ENCODE measurements at regions not wholly inside any gene's neighbourhood (a gene's known extent, or its start where the extent isn't known, plus 50 kb on each side); places are given as distances from the start of the nearest gene placed in this dataset.

DNA sequence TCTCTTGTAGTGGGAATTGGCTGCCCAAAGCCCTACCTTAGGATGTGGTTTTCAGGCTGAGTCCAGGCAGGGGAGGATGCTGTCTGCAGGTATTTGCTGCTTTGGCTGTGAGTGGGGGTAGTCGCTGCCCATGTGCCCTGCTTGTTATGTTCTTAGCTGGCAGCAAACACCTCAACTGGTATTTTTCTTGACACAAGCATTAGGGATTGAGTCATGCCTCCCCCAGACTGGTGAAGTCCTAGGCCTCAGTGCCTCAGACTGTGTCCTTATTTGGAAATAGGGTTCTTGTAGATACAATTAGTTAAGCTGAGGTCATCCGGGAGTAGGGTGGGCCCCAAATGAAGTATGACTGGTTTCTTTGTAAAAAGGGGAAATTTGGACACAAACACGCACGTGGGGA lies 808.3 kb upstream of the EEF2KMT start:
- WGBS, 2 donors, result 76 to 86% methylated on average over 4 of the region's 4 CpGs
- ATAC-seq (ENCODE audit: insufficient read depth, low FRiP score), result no peak
- TF ChIP-seq, protein P1, sequence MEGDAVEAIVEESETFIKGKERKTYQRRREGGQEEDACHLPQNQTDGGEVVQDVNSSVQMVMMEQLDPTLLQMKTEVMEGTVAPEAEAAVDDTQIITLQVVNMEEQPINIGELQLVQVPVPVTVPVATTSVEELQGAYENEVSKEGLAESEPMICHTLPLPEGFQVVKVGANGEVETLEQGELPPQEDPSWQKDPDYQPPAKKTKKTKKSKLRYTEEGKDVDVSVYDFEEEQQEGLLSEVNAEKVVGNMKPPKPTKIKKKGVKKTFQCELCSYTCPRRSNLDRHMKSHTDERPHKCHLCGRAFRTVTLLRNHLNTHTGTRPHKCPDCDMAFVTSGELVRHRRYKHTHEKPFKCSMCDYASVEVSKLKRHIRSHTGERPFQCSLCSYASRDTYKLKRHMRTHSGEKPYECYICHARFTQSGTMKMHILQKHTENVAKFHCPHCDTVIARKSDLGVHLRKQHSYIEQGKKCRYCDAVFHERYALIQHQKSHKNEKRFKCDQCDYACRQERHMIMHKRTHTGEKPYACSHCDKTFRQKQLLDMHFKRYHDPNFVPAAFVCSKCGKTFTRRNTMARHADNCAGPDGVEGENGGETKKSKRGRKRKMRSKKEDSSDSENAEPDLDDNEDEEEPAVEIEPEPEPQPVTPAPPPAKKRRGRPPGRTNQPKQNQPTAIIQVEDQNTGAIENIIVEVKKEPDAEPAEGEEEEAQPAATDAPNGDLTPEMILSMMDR (IDR thresholded peaks at IDR 0.05; ENCODE audit: control extremely low read depth, extremely low read depth), result no peak

DNA sequence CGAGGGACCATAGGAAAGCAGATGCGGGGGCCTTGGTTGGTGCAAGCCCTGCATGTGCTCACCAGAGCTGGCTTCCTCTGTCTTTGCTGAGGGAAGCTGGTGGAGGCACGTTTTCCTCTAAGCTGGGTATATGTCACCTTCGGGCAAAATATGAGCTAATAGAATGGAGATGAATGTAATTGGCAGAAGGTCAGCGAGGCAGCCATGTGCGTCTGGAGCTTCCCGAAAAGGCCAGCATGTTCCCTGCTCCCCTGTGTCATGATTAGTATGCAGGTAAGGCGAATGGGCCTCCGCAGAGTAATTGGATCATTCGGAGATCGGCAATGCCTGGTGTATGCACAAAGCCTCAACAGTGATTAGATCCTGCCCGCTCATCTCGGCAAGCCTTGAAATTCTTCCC lies 806.2 kb upstream of the EEF2KMT start:
- Histone ChIP-seq H3K9me3 (ENCODE audit: control insufficient read depth in 4 of 4, insufficient read depth in 3 of 4, low read length in 3 of 4) (peaks cover 0 to 5% (median 1%) of the 10 kb centered on the region in 4 donors), H3K4me1 (ENCODE audit: control insufficient read depth in 5 of 5, insufficient read depth in 5 of 5, low read length in 5 of 5) (no peaks in the 10 kb centered on the region), H3K27ac (ENCODE audit: low read depth in 1 of 2, low read length in 1 of 2) (no peak overlapping the region), H3K9ac (ENCODE audit: insufficient read depth in 1 of 2, low read length in 2 of 2) (no peak overlapping the region), H3K4me3 (no peak overlapping the region), H3K27me3 (ENCODE audit: control insufficient read depth in 3 of 3, insufficient read depth in 3 of 3, low read length in 2 of 3) (no peaks in the 10 kb centered on the region), H3K36me3 (ENCODE audit: control insufficient read depth in 4 of 4, insufficient read depth in 4 of 4, low read length in 4 of 4) (no peaks in the 10 kb centered on the region)
- TF ChIP-seq, protein P1 (IDR thresholded peaks at IDR 0.05; ENCODE audit: control extremely low read depth, extremely low read depth), result no peak
- 84 to 85% methylated on average over 13 of the region's 13 CpGs for WGBS, 2 donors
- DNase-seq (no peak), ATAC-seq (ENCODE audit: insufficient read depth, low FRiP score) (no peak)

More for the DNA sequence above, 808.3 kb upstream of the EEF2KMT start:
- Histone ChIP-seq H3K9me3 (ENCODE audit: control insufficient read depth in 4 of 4, insufficient read depth in 3 of 4, low read length in 3 of 4) (peaks cover 0 to 3% (median 0%) of the 10 kb centered on the region in 4 donors), H3K27ac (ENCODE audit: low read depth in 1 of 2, low read length in 1 of 2) (no peak overlapping the region), H3K4me1 (ENCODE audit: control insufficient read depth in 5 of 5, insufficient read depth in 5 of 5, low read length in 5 of 5) (no peaks in the 10 kb centered on the region), H3K36me3 (ENCODE audit: control insufficient read depth in 4 of 4, insufficient read depth in 4 of 4, low read length in 4 of 4) (no peaks in the 10 kb centered on the region), H3K9ac (ENCODE audit: insufficient read depth in 1 of 2, low read length in 2 of 2) (no peak overlapping the region), H3K27me3 (ENCODE audit: control insufficient read depth in 3 of 3, insufficient read depth in 3 of 3, low read length in 2 of 3) (no peaks in the 10 kb centered on the region), H3K4me3 (no peak overlapping the region)
- no peak for DNase-seq

DNA sequence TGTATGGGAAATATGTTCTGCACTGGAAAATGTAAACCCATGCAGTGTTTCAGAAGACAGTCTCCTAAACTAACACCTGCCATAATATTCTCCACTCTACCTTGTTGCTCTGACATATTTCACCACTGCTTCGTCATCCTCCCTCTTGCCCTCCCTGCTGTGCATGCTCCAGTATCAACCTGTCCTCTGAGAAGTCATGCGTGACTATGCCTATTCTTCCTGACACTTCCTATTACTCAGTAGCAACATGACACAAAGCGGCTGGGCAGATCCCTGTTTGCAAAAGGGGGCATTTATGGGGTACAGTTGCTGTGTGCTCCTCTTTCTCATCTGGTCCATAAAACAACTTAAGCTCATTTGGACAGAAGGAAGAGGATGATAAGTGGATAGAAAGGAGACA lies 805.6 kb upstream of the EEF2KMT start:
- TF ChIP-seq, protein P1 (IDR thresholded peaks at IDR 0.05; ENCODE audit: control extremely low read depth, extremely low read depth), result no peak
- DNase-seq, result no peak
- ATAC-seq (ENCODE audit: insufficient read depth, low FRiP score), result no peak

DNA sequence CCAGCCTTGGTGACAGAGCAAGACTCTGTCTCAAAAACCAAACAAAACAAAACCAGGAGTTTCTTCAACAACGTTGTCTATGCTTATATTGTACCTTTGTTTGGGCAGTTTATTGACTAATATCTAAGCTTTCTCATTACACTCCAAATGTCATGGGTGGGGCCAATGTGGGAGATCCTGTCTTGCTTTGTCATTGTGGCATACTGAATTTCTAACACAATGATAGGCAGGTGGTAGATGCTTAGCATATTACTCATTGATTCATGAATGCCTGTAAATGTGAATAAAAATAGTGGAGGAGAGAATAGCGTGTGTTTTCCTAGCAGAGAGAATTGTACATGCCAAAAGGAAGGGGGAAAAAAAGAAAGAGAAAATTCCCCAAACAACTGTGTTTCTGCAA lies 802.5 kb upstream of the EEF2KMT start:
- no peak for DNase-seq

More for the DNA sequence above, 805.6 kb upstream of the EEF2KMT start:
- H3K4me1 ChIP-seq (ENCODE audit: control insufficient read depth in 5 of 5, insufficient read depth in 5 of 5, low read length in 5 of 5), result no peaks in the 10 kb centered on the region
- H3K9me3 ChIP-seq (ENCODE audit: control insufficient read depth in 4 of 4, insufficient read depth in 3 of 4, low read length in 3 of 4), result peaks cover 0 to 5% (median 1%) of the 10 kb centered on the region in 4 donors
- H3K9ac ChIP-seq (ENCODE audit: insufficient read depth in 1 of 2, low read length in 2 of 2), result no peak overlapping the region
- no peaks in the 10 kb centered on the region for H3K36me3 ChIP-seq (ENCODE audit: control insufficient read depth in 4 of 4, insufficient read depth in 4 of 4, low read length in 4 of 4)
- WGBS, 2 donors, result 73 to 84% methylated on average over 3 of the region's 3 CpGs
- no peaks in the 10 kb centered on the region for H3K27me3 ChIP-seq (ENCODE audit: control insufficient read depth in 3 of 3, insufficient read depth in 3 of 3, low read length in 2 of 3)
- H3K27ac ChIP-seq (ENCODE audit: low read depth in 1 of 2, low read length in 1 of 2), result no peak overlapping the region
- H3K4me3 ChIP-seq, result no peak overlapping the region

More for the DNA sequence above, 802.5 kb upstream of the EEF2KMT start:
- Histone ChIP-seq H3K4me3 (no peak overlapping the region), H3K9ac (ENCODE audit: insufficient read depth in 1 of 2, low read length in 2 of 2) (no peak overlapping the region), H3K27me3 (ENCODE audit: control insufficient read depth in 3 of 3, insufficient read depth in 3 of 3, low read length in 2 of 3) (no peaks in the 10 kb centered on the region), H3K27ac (ENCODE audit: low read depth in 1 of 2, low read length in 1 of 2) (no peak overlapping the region), H3K36me3 (ENCODE audit: control insufficient read depth in 4 of 4, insufficient read depth in 4 of 4, low read length in 4 of 4) (no peaks in the 10 kb centered on the region), H3K4me1 (ENCODE audit: control insufficient read depth in 5 of 5, insufficient read depth in 5 of 5, low read length in 5 of 5) (no peaks in the 10 kb centered on the region), H3K9me3 (ENCODE audit: control insufficient read depth in 4 of 4, insufficient read depth in 3 of 4, low read length in 3 of 4) (peaks cover 0 to 5% (median 1%) of the 10 kb centered on the region in 4 donors)
- TF ChIP-seq, protein P1 (IDR thresholded peaks at IDR 0.05; ENCODE audit: control extremely low read depth, extremely low read depth), result no peak
- ATAC-seq (ENCODE audit: insufficient read depth, low FRiP score), result no peak
- WGBS, 2 donors, result 75 to 80% methylated on average over 2 of the region's 2 CpGs

Measured in lung (tissue), 11 donors.